NB4 (cell line): ENCODE measurements at regions not wholly inside any gene's neighbourhood (a gene's known extent, or its start where the extent isn't known, plus 50 kb on each side); places are given as distances from the start of the nearest gene placed in this dataset.
"Not testable (repeated sequence)": the region's sequence is repeated elsewhere in the genome, so short reads cannot be mapped to it uniquely, and the experiment has no call there.

Experiments used
- POLR2A ChIP-seq: IDR thresholded peaks from 2 replicates; pipeline ENCODE4 v1.6.1; 2011; ENCODE audit warnings: mild to moderate bottlenecking; ENCODE audit not compliant: insufficient read length; ENCODE audit errors: extremely low read depth
- TF ChIP-seq, protein P1 (sequence below): IDR thresholded peaks from one replicate; pipeline ENCODE4 v1.5.1; 2012; ENCODE audit warnings: low read depth, low read length

DNA sequence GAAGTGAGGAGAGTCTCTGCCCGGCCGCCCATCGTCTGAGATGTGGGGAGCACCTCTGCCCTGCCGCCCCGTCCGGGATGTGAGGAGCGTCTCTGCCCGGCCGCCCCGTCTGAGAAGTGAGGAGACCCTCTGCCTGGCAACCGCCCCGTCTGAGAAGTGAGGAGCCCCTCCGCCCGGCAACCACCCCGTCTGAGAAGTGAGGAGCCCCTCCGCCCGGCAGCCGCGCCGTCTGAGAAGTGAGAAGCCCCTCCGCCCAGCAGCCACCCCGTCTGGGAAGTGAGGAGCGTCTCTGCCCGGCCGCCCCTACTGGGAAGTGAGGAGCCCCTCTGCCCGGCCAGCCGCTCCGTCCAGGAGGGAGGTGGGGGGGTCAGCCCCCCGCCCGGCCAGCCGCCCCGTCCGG is 55.2 kb upstream of the CFAP126 start:
- TF ChIP-seq, protein P1, sequence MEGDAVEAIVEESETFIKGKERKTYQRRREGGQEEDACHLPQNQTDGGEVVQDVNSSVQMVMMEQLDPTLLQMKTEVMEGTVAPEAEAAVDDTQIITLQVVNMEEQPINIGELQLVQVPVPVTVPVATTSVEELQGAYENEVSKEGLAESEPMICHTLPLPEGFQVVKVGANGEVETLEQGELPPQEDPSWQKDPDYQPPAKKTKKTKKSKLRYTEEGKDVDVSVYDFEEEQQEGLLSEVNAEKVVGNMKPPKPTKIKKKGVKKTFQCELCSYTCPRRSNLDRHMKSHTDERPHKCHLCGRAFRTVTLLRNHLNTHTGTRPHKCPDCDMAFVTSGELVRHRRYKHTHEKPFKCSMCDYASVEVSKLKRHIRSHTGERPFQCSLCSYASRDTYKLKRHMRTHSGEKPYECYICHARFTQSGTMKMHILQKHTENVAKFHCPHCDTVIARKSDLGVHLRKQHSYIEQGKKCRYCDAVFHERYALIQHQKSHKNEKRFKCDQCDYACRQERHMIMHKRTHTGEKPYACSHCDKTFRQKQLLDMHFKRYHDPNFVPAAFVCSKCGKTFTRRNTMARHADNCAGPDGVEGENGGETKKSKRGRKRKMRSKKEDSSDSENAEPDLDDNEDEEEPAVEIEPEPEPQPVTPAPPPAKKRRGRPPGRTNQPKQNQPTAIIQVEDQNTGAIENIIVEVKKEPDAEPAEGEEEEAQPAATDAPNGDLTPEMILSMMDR = not testable (repeated sequence)
- TF ChIP-seq POLR2A = not testable (repeated sequence)
